MV-4-11 (cell line): ENCODE measurements at regions not wholly inside any gene's neighbourhood (a gene's known extent, or its start where the extent isn't known, plus 50 kb on each side); places are given as distances from the start of the nearest gene placed in this dataset.
"Not testable (repeated sequence)": the region's sequence is repeated elsewhere in the genome, so short reads cannot be mapped to it uniquely, and the experiment has no call there.

ENCODE experiments used
- DNase-seq: peaks from one replicate; lab custom pipeline; 2025; lab: John Stamatoyannopoulos, UW

GRCh38 chr4:97104666-97105065 lies 1038.6 kb downstream of the STPG2 start:
- DNase-seq, result no peak

DNA sequence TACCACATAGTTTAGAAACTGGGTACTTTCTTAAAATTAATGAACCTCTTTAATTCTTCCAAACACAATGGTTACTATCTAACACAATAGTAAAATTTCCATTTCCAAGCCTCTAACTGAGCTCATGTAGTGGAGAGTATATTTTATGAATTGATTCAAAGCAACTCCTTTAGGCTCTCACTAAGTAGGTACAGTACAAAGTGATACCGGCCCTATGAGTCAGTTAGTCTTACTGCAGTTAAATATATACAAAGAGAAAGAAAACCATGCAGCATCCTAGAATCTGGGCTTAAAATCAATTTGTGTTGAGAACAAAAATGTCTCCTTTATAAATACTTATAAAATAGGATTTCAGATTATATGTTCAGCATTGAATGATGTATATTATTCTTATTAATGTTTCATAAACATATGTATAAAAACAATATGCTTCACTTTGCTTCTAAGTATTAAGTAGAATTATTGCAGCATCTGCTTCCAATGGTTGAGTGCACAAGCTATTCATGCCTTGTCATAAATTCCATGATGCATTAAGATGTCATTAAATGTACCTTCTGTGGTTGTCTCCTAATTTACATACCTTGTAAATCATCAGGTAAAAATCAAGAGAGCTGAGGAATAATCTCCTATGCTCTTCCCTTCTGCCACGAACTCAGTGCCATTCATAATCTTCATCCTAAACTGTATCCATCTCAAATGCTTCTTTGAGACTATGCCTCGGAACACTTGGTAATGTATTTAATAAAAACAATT lies 1037.8 kb downstream of the STPG2 start:
- no peak for DNase-seq

DNA sequence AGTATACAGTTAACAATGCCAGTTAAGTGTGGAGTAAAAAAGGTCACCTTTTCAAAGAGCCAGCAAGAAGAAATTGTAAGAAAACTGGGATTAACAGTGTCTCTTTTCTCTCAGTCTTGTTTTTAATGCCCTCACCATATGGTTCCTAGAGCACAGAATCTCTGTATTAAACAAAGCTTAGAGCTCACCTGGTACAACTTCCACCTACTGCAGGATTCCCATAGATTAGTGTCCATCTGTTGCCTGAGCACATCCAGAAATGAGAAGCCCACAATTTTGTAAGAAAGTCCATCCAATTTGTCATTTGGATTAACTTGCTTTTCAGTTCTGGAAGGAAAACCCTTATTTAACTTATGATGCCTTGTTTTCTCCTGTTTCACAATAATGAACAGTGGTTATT lies 1037.1 kb downstream of the STPG2 start:
- DNase-seq, result no peak

GRCh38 chr4:97110506-97110905 lies 1032.8 kb downstream of the STPG2 start:
- no peak for DNase-seq

DNA sequence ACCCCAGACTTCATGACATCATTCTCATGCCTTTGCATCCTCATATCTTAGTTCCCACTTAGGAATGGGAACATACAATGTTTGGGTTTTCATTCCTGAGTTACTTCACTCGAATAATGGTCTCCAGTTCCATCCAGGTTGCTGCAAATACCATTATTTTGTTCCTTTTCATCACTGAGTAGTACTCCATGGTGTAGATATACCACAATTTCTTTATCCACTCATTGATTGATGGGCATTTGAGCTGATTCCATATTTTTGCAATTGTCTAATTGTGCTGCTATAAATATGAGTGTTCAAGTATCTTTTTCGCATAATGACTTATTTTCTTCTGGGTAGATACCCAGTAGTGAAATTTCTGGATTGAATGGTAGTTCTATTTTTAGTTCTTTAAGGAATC lies 1026.8 kb downstream of the STPG2 start:
- DNase-seq, result no peak

DNA sequence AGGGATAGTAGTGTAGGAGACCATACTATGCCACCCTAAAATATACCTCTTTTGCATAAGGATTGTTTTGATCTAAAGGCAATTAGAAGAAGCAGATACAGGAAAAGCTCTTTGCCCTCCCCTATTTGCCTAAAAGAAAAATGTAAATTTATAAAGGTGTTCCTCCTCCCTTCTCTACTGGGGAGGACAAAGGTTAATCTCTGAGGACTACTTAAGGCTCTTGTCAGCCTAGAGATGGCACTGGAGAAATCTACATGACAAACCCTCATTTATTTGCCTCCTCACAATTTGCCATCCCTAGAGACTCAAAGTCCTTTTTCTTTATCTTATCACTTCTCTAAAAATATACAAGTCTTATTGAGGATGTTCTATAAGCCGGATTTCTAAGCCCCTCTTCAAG lies 1021.8 kb downstream of the STPG2 start:
- no peak for DNase-seq

DNA sequence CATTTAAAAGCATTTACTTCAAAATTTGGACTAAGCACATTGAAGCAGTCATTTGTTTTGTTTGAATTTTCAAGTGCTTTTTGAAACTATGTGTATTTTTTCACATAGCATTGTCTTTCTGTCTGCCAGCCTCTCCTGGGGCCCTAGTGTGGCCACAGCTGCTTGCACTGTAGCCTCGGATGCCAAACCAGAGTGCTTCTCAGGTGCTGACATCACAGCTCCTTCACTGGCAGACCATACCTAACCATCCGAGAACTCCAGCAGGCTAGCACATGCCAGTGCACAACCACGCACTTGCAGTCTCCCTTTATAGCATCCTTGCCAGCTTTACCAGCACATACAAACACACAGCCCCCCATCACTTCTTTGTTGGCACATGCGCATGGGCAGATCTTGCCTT lies 1019.7 kb downstream of the STPG2 start:
- no peak for DNase-seq

GRCh38 chr4:97132435-97132834 lies 1010.8 kb downstream of the STPG2 start:
- DNase-seq, result no peak

DNA sequence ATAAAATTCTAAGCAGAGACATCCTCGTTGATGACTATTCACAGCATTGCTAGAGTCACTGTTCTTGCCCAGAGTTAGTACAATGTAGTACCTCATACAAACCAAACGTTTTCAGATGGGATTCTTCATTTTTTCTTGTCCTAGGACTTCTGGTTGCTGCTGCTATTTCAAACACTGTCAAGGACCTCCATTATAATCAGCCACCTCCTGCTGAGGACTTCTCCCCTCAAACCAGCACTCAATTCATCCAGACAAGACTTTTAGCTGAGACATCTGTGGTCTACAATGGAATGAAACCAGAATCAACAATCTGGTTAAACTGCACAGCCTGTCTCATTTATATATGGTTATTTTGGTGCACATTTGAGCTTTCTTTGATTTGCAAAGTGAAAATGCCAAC lies 1008.8 kb downstream of the STPG2 start:
- DNase-seq, result no peak

DNA sequence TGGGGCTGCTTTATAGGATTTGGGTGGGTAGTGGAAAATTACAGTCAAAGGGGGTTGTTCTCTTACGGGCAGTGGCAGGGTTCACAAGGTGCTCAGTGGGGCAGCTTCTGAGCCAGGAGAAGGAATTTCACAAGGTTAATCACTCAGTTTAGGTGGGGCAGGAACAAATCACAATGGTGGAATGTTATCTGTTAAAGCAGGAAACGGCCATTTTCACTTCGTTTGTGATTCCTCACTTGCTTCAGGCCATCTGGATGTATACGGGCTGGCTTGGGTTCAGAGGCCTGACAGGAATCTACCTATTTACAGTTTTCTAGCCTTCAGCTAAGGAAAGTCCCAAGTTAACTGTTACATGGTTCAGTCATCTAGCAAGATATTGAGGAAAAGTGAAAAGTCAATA lies 1003.5 kb downstream of the STPG2 start:
- DNase-seq, result no peak

DNA sequence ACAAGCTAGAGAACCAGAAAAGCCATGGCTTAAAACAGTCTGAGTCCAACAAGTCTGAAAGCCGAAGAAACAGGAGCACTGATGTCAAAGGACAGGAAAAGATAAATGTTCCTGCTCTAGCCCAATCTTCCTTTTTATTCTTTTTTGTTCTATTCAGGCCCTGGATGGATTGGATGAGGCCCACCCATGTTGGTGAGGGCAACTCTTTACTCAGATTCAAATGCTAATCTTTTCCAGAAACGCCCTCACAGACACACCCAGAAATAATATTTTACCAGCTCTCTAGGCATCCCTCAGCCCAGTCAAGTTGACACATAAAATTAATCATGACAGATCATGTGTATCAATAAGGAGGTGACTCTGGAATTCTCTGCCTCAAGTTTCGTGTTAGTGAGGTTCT lies 1002.7 kb downstream of the STPG2 start:
- DNase-seq, result no peak

- DNase-seq, result not testable (repeated sequence)
Observed at GRCh38 chr4:97141332-97141731, 1001.9 kb downstream of the STPG2 start.

GRCh38 chr4:97142410-97142809 lies 1000.9 kb downstream of the STPG2 start:
- DNase-seq, result no peak

DNA sequence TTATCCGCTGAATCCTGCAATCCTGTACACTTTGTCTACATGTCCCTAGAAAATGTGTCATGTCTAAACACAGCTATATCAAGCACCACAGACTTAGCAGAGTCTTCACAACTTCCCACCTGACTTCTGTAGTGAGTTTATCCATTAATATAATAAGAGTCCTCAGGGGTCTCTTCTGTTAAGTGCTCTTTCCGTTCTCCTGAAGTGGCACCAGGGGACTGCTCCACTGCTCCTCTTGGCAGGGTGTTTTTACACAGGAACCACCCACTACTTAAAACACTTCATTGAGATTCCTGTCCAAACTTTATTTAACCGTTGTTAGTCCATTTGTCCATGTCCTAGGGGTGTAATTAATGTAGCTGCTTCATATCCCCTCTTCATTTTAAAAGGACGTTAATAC lies 1000.4 kb downstream of the STPG2 start:
- DNase-seq, result no peak

- no peak for DNase-seq
Observed at GRCh38 chr4:97144199-97144598, 999.1 kb downstream of the STPG2 start.

DNA sequence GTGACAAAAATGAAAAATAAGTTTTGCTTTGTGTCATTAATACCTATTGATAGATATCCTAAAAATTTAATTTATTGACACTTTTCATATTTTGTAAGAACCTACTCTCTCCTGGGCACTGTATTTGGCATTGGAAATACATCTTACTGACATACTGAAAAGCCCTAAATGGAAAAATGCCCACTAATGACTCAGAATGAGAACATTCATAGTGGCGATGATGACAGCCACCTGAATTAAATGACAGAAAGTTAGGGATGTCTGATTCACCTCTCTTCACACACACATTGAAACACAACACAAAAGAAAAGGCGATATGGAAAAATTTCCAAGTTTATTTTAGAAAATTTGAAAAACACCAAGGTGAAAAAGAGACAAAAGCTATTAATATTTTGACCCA lies 992.3 kb downstream of the STPG2 start:
- no peak for DNase-seq

DNA sequence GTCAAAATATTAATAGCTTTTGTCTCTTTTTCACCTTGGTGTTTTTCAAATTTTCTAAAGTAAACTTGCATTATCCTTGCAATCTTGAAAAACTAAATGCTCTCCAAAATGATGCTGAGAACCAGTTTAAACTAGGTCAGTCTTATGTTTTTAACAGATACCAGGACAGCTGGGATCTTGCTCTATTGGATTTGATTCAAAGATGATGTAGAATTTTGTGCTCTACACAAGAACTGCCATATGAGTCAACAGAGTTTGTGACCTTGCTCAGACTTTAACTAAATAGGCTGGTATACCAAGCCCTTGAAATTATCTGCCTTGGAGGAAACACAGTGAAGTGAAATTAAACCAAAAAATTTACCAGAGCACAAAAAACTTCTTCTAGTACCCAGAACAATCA lies 991.1 kb downstream of the STPG2 start:
- DNase-seq, result no peak

DNA sequence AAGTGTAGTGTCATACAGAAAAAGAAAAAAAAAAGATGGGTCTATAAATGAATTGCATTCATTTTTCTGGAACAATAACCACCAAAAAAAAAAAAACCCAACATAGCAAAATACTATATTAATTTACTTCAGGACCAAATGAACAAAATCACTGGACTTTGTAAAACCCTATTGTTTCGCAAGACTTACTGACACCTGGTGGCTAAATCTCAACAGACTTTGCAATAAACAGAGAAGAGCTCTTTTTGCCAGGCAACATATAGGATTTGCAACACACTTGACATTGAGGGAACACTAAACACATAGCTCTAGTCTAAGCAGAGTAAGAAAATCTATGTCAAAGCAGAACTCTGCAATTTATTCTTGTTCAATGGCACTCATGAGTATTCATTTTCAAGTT lies 990.2 kb downstream of the STPG2 start:
- no peak for DNase-seq

DNA sequence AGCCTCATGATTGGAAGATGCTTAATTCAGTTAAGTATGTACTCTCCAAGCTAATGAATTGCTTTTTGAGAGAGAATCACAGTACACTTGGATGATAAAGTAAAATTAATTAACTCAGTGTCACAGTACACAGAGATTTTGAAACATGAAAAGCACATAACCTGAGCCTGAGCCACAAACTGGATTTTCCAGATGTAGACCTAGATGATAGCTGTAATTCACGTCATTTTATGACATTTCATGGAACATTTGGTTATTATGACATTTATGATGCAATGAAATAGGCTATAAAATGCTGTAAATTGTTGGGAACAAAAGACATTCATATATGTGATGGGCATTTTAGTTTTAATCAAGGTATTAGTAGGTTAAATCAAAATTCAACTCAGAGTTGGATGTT lies 983.7 kb downstream of the STPG2 start:
- DNase-seq, result no peak

DNA sequence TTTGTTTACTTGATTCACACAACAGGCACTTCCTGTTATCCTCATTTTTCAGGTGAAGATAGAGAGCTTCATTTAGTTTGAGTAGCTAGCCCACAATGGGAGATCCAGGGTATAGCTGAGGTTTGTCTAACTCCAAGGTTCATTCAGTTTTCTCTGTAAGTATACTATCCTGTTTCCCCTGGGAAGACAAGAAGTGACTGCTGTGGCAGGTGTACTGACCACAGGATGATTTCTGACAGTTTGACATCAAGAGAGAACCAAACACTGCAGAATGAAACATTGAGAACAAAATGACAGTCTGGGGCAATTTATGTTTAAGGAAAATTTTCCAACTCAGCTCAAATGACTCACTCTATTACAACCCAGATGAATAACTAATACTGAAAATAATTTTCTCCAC lies 958.0 kb downstream of the STPG2 start:
- DNase-seq, result no peak

- DNase-seq, result no peak
Observed at GRCh38 chr4:97197106-97197505, 946.2 kb downstream of the STPG2 start.

- DNase-seq, result no peak
Observed at GRCh38 chr4:97208749-97209148, 934.5 kb downstream of the STPG2 start.

GRCh38 chr4:97215409-97215941 lies 927.8 kb downstream of the STPG2 start:
- no peak for DNase-seq

- no peak for DNase-seq
Observed at GRCh38 chr4:97216046-97216445, 927.2 kb downstream of the STPG2 start.
